Renal cortical epithelial cell (primary cell): ENCODE measurements at regions not wholly inside any gene's neighbourhood (a gene's known extent, or its start where the extent isn't known, plus 50 kb on each side); places are given as distances from the start of the nearest gene placed in this dataset.
A peak's percentile ranks its signal among the peaks of the same experiment; 100 is the strongest.

ENCODE experiments used
- DNase-seq: peaks from one replicate; pipeline ENCODE4 v3.0.0-alpha.2; 2011; ENCODE audit warnings: low read depth

GRCh38 chr5:161235569-161235968, 311.0 kb downstream of the GABRB2 start:
- peak; percentile 2 for DNase-seq

- no peak for DNase-seq
These were observed 313.0 kb downstream of the GABRB2 start for GRCh38 chr5:161233553-161233952.

- peak; percentile 19 for DNase-seq
These were observed 316.3 kb downstream of the GABRB2 start for GRCh38 chr5:161230221-161230620.

- DNase-seq = no peak
These were observed 326.7 kb downstream of the GABRB2 start for GRCh38 chr5:161219816-161220215.

GRCh38 chr5:161216877-161217276, 329.6 kb downstream of the GABRB2 start:
- no peak for DNase-seq

GRCh38 chr5:161212123-161212712, 334.3 kb downstream of the GABRB2 start:
- DNase-seq = no peak

- DNase-seq = no peak
These were observed 345.0 kb downstream of the GABRB2 start for GRCh38 chr5:161201558-161201957.

GRCh38 chr5:161190778-161191177, 338.8 kb upstream of the ATP10B start:
- DNase-seq = peak; percentile 69

GRCh38 chr5:161190086-161190485, 338.1 kb upstream of the ATP10B start:
- peak; percentile 70 for DNase-seq

- DNase-seq = no peak
These were observed 337.4 kb upstream of the ATP10B start for GRCh38 chr5:161189452-161189851.

GRCh38 chr5:161183559-161183958, 331.5 kb upstream of the ATP10B start:
- DNase-seq = no peak

GRCh38 chr5:161176221-161176620, 324.2 kb upstream of the ATP10B start:
- no peak for DNase-seq

- no peak for DNase-seq
These were observed 317.8 kb upstream of the ATP10B start for GRCh38 chr5:161169776-161170175.

GRCh38 chr5:161167016-161167767, 315.2 kb upstream of the ATP10B start:
- DNase-seq = peak; percentile 16

GRCh38 chr5:161165998-161166660, 314.1 kb upstream of the ATP10B start:
- no peak for DNase-seq

GRCh38 chr5:161157925-161158324, 305.9 kb upstream of the ATP10B start:
- no peak for DNase-seq

- DNase-seq = no peak
These were observed 303.4 kb upstream of the ATP10B start for GRCh38 chr5:161155451-161155850.

- no peak for DNase-seq
These were observed 300.5 kb upstream of the ATP10B start for GRCh38 chr5:161152415-161152940.

- no peak for DNase-seq
These were observed 298.5 kb upstream of the ATP10B start for GRCh38 chr5:161150441-161150988.

- DNase-seq = no peak
These were observed 297.1 kb upstream of the ATP10B start for GRCh38 chr5:161149078-161149477.

- no peak for DNase-seq
These were observed 286.9 kb upstream of the ATP10B start for GRCh38 chr5:161138751-161139455.

- no peak for DNase-seq
These were observed 282.9 kb upstream of the ATP10B start for GRCh38 chr5:161134956-161135355.
